ENCODE measurements at regions not wholly inside any gene's neighbourhood (a gene's known extent, or its start where the extent isn't known, plus 50 kb on each side); places are given as distances from the start of the nearest gene placed in this dataset.

GRCh38 chrX:126395909-126396308, 156.7 kb downstream of the DCAF12L1 start:
- Mint-ChIP-seq H3K4me1 (no peaks in the 10 kb centered on the region), H3K27ac (no peak overlapping the region), H3K36me3 (no peaks in the 10 kb centered on the region), H3K9me3 (no peaks in the 10 kb centered on the region), H3K27me3 (no peaks in the 10 kb centered on the region), H3K4me3 (no peak overlapping the region)
- ATAC-seq (no peak), DNase-seq (no peak)
- POLR2A ChIA-PET, result no interaction called here

GRCh38 chrX:126394681-126395080, 157.9 kb downstream of the DCAF12L1 start:
- H3K4me1 Mint-ChIP-seq, result no peaks in the 10 kb centered on the region
- peak overlapping the region in 1 of 10 donors; percentile 50 for H3K4me3 Mint-ChIP-seq
- no peaks in the 10 kb centered on the region for H3K27me3 Mint-ChIP-seq
- H3K36me3 Mint-ChIP-seq, result no peaks in the 10 kb centered on the region
- no peak overlapping the region for H3K27ac Mint-ChIP-seq
- ATAC-seq (no peak), DNase-seq (no peak)
- H3K9me3 Mint-ChIP-seq, result no peaks in the 10 kb centered on the region
- POLR2A ChIA-PET, result no interaction called here

- Mint-ChIP-seq H3K27ac (no peak overlapping the region), H3K4me3 (no peak overlapping the region), H3K36me3 (no peaks in the 10 kb centered on the region)
Observed at GRCh38 chrX:126393284-126393683, 159.3 kb downstream of the DCAF12L1 start.

GRCh38 chrX:126376465-126376864, 176.1 kb downstream of the DCAF12L1 start:
- H3K27ac Mint-ChIP-seq, result no peak overlapping the region
- no peaks in the 10 kb centered on the region for H3K4me1 Mint-ChIP-seq
- POLR2A ChIA-PET, result no interaction called here
- H3K27me3 Mint-ChIP-seq, result no peaks in the 10 kb centered on the region
- DNase-seq (no peak), ATAC-seq (no peak)
- no peak overlapping the region for H3K4me3 Mint-ChIP-seq
- peaks cover 0 to 3% (median 0%) of the 10 kb centered on the region in 3 donors for H3K36me3 Mint-ChIP-seq
- peaks cover 0 to 6% (median 0%) of the 10 kb centered on the region in 9 donors for H3K9me3 Mint-ChIP-seq

More at GRCh38 chrX:126393284-126393683, 159.3 kb downstream of the DCAF12L1 start:
- Mint-ChIP-seq H3K4me1 (no peaks in the 10 kb centered on the region), H3K9me3 (no peaks in the 10 kb centered on the region), H3K27me3 (no peaks in the 10 kb centered on the region)
- POLR2A ChIA-PET, result no interaction called here
- no peak for DNase-seq
- ATAC-seq, result no peak

GRCh38 chrX:126342859-126343258, 176.8 kb upstream of the DCAF12L2 start:
- no peaks in the 10 kb centered on the region for H3K36me3 Mint-ChIP-seq
- peaks cover 0 to 9% (median 0%) of the 10 kb centered on the region in 9 donors for H3K9me3 Mint-ChIP-seq
- DNase-seq (no peak), ATAC-seq (no peak)
- POLR2A ChIA-PET, result no interaction called here
- no peaks in the 10 kb centered on the region for H3K27me3 Mint-ChIP-seq
- H3K4me3 Mint-ChIP-seq, result no peak overlapping the region
- no peak overlapping the region for H3K27ac Mint-ChIP-seq
- H3K4me1 Mint-ChIP-seq, result no peaks in the 10 kb centered on the region

- Mint-ChIP-seq H3K4me3 (no peak overlapping the region), H3K27me3 (no peaks in the 10 kb centered on the region), H3K36me3 (no peaks in the 10 kb centered on the region), H3K4me1 (no peaks in the 10 kb centered on the region), H3K9me3 (peaks cover 0 to 4% (median 0%) of the 10 kb centered on the region in 9 donors), H3K27ac (no peak overlapping the region)
- ATAC-seq (no peak), DNase-seq (no peak)
- POLR2A ChIA-PET, result no interaction called here
Observed at GRCh38 chrX:126339928-126340327, 173.8 kb upstream of the DCAF12L2 start.

GRCh38 chrX:126338916-126339315, 172.8 kb upstream of the DCAF12L2 start:
- POLR2A ChIA-PET, result no interaction called here

GRCh38 chrX:126300401-126300800, 134.3 kb upstream of the DCAF12L2 start:
- Mint-ChIP-seq H3K36me3 (no peaks in the 10 kb centered on the region), H3K4me1 (no peaks in the 10 kb centered on the region), H3K4me3 (no peak overlapping the region), H3K9me3 (peaks cover 0 to 10% (median 0%) of the 10 kb centered on the region in 9 donors), H3K27me3 (no peaks in the 10 kb centered on the region), H3K27ac (no peak overlapping the region)
- POLR2A ChIA-PET, result no interaction called here
- no peak for ATAC-seq
- DNase-seq, result no peak

More at GRCh38 chrX:126338916-126339315, 172.8 kb upstream of the DCAF12L2 start:
- Mint-ChIP-seq H3K4me1 (no peaks in the 10 kb centered on the region), H3K27me3 (no peaks in the 10 kb centered on the region), H3K9me3 (peaks cover 0 to 4% (median 0%) of the 10 kb centered on the region in 9 donors), H3K36me3 (no peaks in the 10 kb centered on the region), H3K4me3 (no peak overlapping the region), H3K27ac (no peak overlapping the region)
- DNase-seq (no peak), ATAC-seq (no peak)

GRCh38 chrX:126272795-126273497, 106.9 kb upstream of the DCAF12L2 start:
- H3K27ac Mint-ChIP-seq, result no peak overlapping the region
- no peak for ATAC-seq
- POLR2A ChIA-PET, result no interaction called here

GRCh38 chrX:126265116-126265515, 99.0 kb upstream of the DCAF12L2 start:
- DNase-seq (no peak), ATAC-seq (no peak)
- Mint-ChIP-seq H3K9me3 (peaks cover 0 to 7% (median 0%) of the 10 kb centered on the region in 9 donors), H3K27me3 (no peaks in the 10 kb centered on the region), H3K27ac (no peak overlapping the region), H3K4me3 (no peak overlapping the region), H3K4me1 (no peaks in the 10 kb centered on the region), H3K36me3 (no peaks in the 10 kb centered on the region)
- POLR2A ChIA-PET, result no interaction called here

More at GRCh38 chrX:126272795-126273497, 106.9 kb upstream of the DCAF12L2 start:
- H3K27me3 Mint-ChIP-seq, result no peaks in the 10 kb centered on the region
- H3K4me1 Mint-ChIP-seq, result no peaks in the 10 kb centered on the region
- H3K36me3 Mint-ChIP-seq, result no peaks in the 10 kb centered on the region
- H3K4me3 Mint-ChIP-seq, result no peak overlapping the region
- no peak for DNase-seq
- peaks cover 0 to 9% (median 2%) of the 10 kb centered on the region in 9 donors for H3K9me3 Mint-ChIP-seq

GRCh38 chrX:126238220-126238619, 72.1 kb upstream of the DCAF12L2 start:
- H3K27ac Mint-ChIP-seq, result no peak overlapping the region
- peaks cover 0 to 2% (median 0%) of the 10 kb centered on the region in 9 donors for H3K9me3 Mint-ChIP-seq
- ATAC-seq (no peak), DNase-seq (no peak)
- H3K27me3 Mint-ChIP-seq, result no peaks in the 10 kb centered on the region
- POLR2A ChIA-PET, result no interaction called here
- H3K4me3 Mint-ChIP-seq, result no peak overlapping the region
- H3K4me1 Mint-ChIP-seq, result no peaks in the 10 kb centered on the region
- H3K36me3 Mint-ChIP-seq, result no peaks in the 10 kb centered on the region

- no peaks in the 10 kb centered on the region for H3K27me3 Mint-ChIP-seq
- POLR2A ChIA-PET, result no interaction called here
- H3K9me3 Mint-ChIP-seq, result peaks cover 0 to 4% (median 0%) of the 10 kb centered on the region in 9 donors
- no peak overlapping the region for H3K27ac Mint-ChIP-seq
- no peak overlapping the region for H3K4me3 Mint-ChIP-seq
- DNase-seq, result no peak
- ATAC-seq, result no peak
- no peaks in the 10 kb centered on the region for H3K4me1 Mint-ChIP-seq
- H3K36me3 Mint-ChIP-seq, result no peaks in the 10 kb centered on the region
Observed at GRCh38 chrX:126237524-126237923, 71.4 kb upstream of the DCAF12L2 start.
